SK-N-SH (cell line): ENCODE measurements at regions not wholly inside any gene's neighbourhood (a gene's known extent, or its start where the extent isn't known, plus 50 kb on each side); places are given as distances from the start of the nearest gene placed in this dataset.

Experiments used
- CTCF ChIA-PET: fragments of 300-600, 350-600 bp; formaldehyde crosslinking; extraction: SDS; loops from one replicate; lab custom pipeline; 2021; lab: Yijun Ruan, JAX
- POLR2A ChIA-PET: fragments of 350-600 bp; sonication (Branson Sonifier 250); formaldehyde crosslinking; extraction: SDS; loops from one replicate; lab custom pipeline; 2020; ENCODE audit warnings: antibody characterized with exemption, inconsistent platforms; lab: Yijun Ruan, JAX
- DNase-seq: peaks from one replicate; pipeline ENCODE4 v3.0.0; 2012
- H2AFZ ChIP-seq: fragments of 200-600 bp; sonication (generic); 2 replicates; pipeline ENCODE4 v1.8.1; 2016; ENCODE audit warnings: antibody characterized with exemption, mild to moderate bottlenecking, low read depth
- H3F3A ChIP-seq: fragments of 200-600 bp; sonication (generic); replicated peaks from 2 replicates; pipeline ENCODE3; 2016; ENCODE audit warnings: antibody characterized with exemption, mild to moderate bottlenecking; ENCODE audit not compliant: insufficient read depth
- H3K27ac ChIP-seq, 2 experiments: fragments of 200-500 bp in 1 of 2; fragments of 200-600 bp in 1 of 2; sonication (Bioruptor generic) in 1 of 2; sonication (generic), shearing (Covaris generic) in 1 of 2; 2 replicates each; pipeline versions ENCODE4 v1.5.1 to v1.6.1; 2014 to 2016; ENCODE audit warnings: low read depth in 2 of 2, inconsistent platforms in 1 of 2, low read length in 1 of 2, mild to moderate bottlenecking in 1 of 2, mixed read lengths in 1 of 2
- H3K27me3 ChIP-seq: fragments of 200-600 bp; sonication (generic), shearing (Covaris generic); 2 replicates; pipeline ENCODE4 v1.6.1; 2016; ENCODE audit warnings: mixed run types; ENCODE audit not compliant: insufficient read depth
- H3K36me3 ChIP-seq, 2 experiments: fragments of 200-500 bp in 1 of 2; fragments of 200-600 bp in 1 of 2; sonication (Bioruptor generic) in 1 of 2; sonication (generic) in 1 of 2; replicated peaks in 1 of 2; 2 replicates each; pipeline versions ENCODE3 to v1.5.1; 2014 to 2016; ENCODE audit warnings: low read length in 1 of 2, mild to moderate bottlenecking in 1 of 2; ENCODE audit not compliant: insufficient read depth in 2 of 2, control insufficient read depth in 1 of 2
- H3K4me1 ChIP-seq, 2 experiments: fragments of 200-500 bp in 1 of 2; fragments of 200-600 bp in 1 of 2; sonication (Bioruptor generic) in 1 of 2; sonication (generic), shearing (Covaris generic) in 1 of 2; 2 replicates each; pipeline versions ENCODE4 v1.5.1 to v1.6.1; 2014 to 2016; ENCODE audit warnings: low read depth in 1 of 2, low read length in 1 of 2, mixed run types in 1 of 2; ENCODE audit not compliant: insufficient read depth in 2 of 2, control insufficient read depth in 1 of 2
- H3K4me2 ChIP-seq: fragments of 200-600 bp; sonication (generic), shearing (Covaris generic); 2 replicates; pipeline ENCODE4 v1.6.1; 2017; ENCODE audit warnings: mixed run types
- H3K4me3 ChIP-seq, 2 experiments: fragments of 200-500 bp in 1 of 2; fragments of 200-600 bp in 1 of 2; sonication (Bioruptor generic) in 1 of 2; sonication (generic), shearing (Covaris generic) in 1 of 2; 2 replicates each; pipeline versions ENCODE4 v1.5.1 to v1.8.1; 2014 to 2016; ENCODE audit warnings: low read depth in 2 of 2, inconsistent platforms in 1 of 2, low read length in 1 of 2, mild to moderate bottlenecking in 1 of 2, mixed read lengths in 1 of 2, moderate library complexity in 1 of 2
- H3K79me2 ChIP-seq: fragments of 200-600 bp; sonication (generic); 2 replicates; pipeline ENCODE4 v1.8.1; 2017; ENCODE audit warnings: mild to moderate bottlenecking; ENCODE audit not compliant: insufficient read depth
- H3K9ac ChIP-seq: fragments of 200-600 bp; sonication (generic); 2 replicates; pipeline ENCODE4 v1.6.1; 2017; ENCODE audit warnings: mixed run types
- H3K9me2 ChIP-seq: fragments of 200-600 bp; sonication (generic); 2 replicates; pipeline ENCODE4 v1.6.1; 2017; ENCODE audit warnings: mixed run types
- H3K9me3 ChIP-seq: fragments of 200-600 bp; sonication (generic); 2 replicates; pipeline ENCODE4 v1.6.1; 2017; ENCODE audit warnings: mixed run types, mild to moderate bottlenecking, moderate library complexity
- H4K20me1 ChIP-seq: fragments of 200-600 bp; sonication (generic); 2 replicates; pipeline ENCODE4 v1.6.1; 2017; ENCODE audit warnings: mild to moderate bottlenecking, mixed run types; ENCODE audit not compliant: insufficient read depth
- CHD2 ChIP-seq: fragments of 150-350 bp; IDR thresholded peaks from 2 replicates; pipeline ENCODE4 v1.6.1; 2018; ENCODE audit warnings: low read length; ENCODE audit not compliant: partially characterized antibody
- CTCF ChIP-seq: fragments of 200-600 bp; sonication (generic); IDR thresholded peaks from 2 replicates; pipeline ENCODE4 v1.6.1; 2017; ENCODE audit warnings: antibody characterized with exemption, mild to moderate bottlenecking, moderate library complexity
- ELF1 ChIP-seq: IDR thresholded peaks from 2 replicates; pipeline ENCODE4 v1.4.0; 2012
- EP300 ChIP-seq, 2 experiments: IDR thresholded peaks; 2 replicates each; pipeline versions ENCODE4 v1.4.0 to v1.6.1; 2012; ENCODE audit warnings: borderline replicate concordance in 1 of 2, low read depth in 1 of 2, low read length in 1 of 2
- EZH2phosphoT487 ChIP-seq: fragments of 200-600 bp; sonication (generic); IDR thresholded peaks from 2 replicates; pipeline ENCODE4 v1.6.1; 2017; ENCODE audit warnings: low read depth, mixed run types, mild to moderate bottlenecking, antibody characterized with exemption, moderate library complexity, borderline replicate concordance
- FOSL2 ChIP-seq: IDR thresholded peaks from 2 replicates; pipeline ENCODE4 v1.4.0; 2012; ENCODE audit warnings: low read depth, mild to moderate bottlenecking, moderate library complexity, borderline replicate concordance
- FOXM1 ChIP-seq: IDR thresholded peaks from 2 replicates; pipeline ENCODE4 v1.4.0; 2012; ENCODE audit warnings: low read depth, mild to moderate bottlenecking
- GABPA ChIP-seq: IDR thresholded peaks from 2 replicates; pipeline ENCODE4 v1.4.0; 2012; ENCODE audit warnings: low read depth, mild to moderate bottlenecking
- MAX ChIP-seq: IDR thresholded peaks from 2 replicates; pipeline ENCODE4 v1.4.0; 2012; ENCODE audit warnings: low read depth
- MXI1 ChIP-seq: IDR thresholded peaks from 2 replicates; pipeline ENCODE4 v1.6.1; 2012; ENCODE audit warnings: mild to moderate bottlenecking, low read depth, low read length, improper control_type of control experiment
- POLR2AphosphoS5 ChIP-seq: IDR thresholded peaks from 2 replicates; pipeline ENCODE4 v1.6.1; 2012; ENCODE audit warnings: low read depth, low read length
- RAD21 ChIP-seq: IDR thresholded peaks from 2 replicates; pipeline ENCODE4 v1.6.1; 2012; ENCODE audit warnings: mild to moderate bottlenecking, low read length
- RCOR1 ChIP-seq: fragments of 150-350 bp; IDR thresholded peaks from 2 replicates; pipeline ENCODE4 v1.6.1; 2017; ENCODE audit warnings: antibody characterized with exemption, low read length
- REST ChIP-seq: IDR thresholded peaks from 2 replicates; pipeline ENCODE4 v1.6.1; 2012; ENCODE audit warnings: mild to moderate bottlenecking, low read depth, low read length, moderate library complexity
- RFX5 ChIP-seq: IDR thresholded peaks from 2 replicates; pipeline ENCODE4 v1.6.1; 2012; ENCODE audit warnings: mild to moderate bottlenecking, improper control_type of control experiment, low read length
- SIN3A ChIP-seq: IDR thresholded peaks from 2 replicates; pipeline ENCODE4 v1.6.1; 2012; ENCODE audit warnings: low read depth, mild to moderate bottlenecking, low read length, moderate library complexity, borderline replicate concordance
- TEAD4 ChIP-seq: IDR thresholded peaks from 2 replicates; pipeline ENCODE4 v1.4.0; 2012; ENCODE audit warnings: mild to moderate bottlenecking, borderline replicate concordance; ENCODE audit not compliant: insufficient read depth
- USF2 ChIP-seq: fragments of 150-350 bp; IDR thresholded peaks from 2 replicates; pipeline ENCODE4 v1.6.1; 2017; ENCODE audit warnings: antibody characterized with exemption, low read length, low read depth, borderline replicate concordance
- WGBS: methylation state at CpG from one replicate; pipeline ENCODE4 v1.1.6; 2017; ENCODE audit warnings: low lambda C conversion rate; 5-methylcytosine and 5-hydroxymethylcytosine counted together
- TF ChIP-seq, protein P1 (sequence below): fragments of 150-350 bp; IDR thresholded peaks from 2 replicates; pipeline ENCODE4 v1.6.1; 2016; ENCODE audit warnings: mild to moderate bottlenecking, low read depth, low read length
- TF ChIP-seq, protein P2 (sequence below): IDR thresholded peaks from 2 replicates; pipeline ENCODE4; 2012

DNA sequence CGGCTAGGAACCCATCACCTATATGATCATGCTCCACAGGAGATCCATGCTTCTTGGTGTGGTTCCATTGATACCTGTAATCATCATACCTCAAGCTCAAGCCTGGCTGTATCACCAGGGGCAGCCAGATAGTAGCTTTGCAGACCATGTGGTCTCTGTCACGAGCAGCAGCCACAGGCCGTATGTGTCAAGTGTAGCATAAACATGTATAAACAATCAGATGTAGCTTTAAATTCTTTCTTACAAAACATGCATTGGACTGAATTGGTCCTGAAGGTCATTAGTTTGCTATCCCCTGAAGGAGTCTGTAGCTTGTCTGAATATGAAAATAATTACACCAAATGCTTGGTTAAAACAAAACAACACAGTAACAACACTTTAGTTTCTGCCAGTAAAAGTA is 1223.2 kb upstream of the TMEM132C start:
- H2AFZ ChIP-seq, result no peak overlapping the region
- no peaks in the 10 kb centered on the region for H3K9me2 ChIP-seq
- H3K36me3 ChIP-seq, result no peaks in the 10 kb centered on the region
- no peak overlapping the region for H3K27ac ChIP-seq
- H3K9me3 ChIP-seq, result no peaks in the 10 kb centered on the region
- no peak for DNase-seq
- ChIA-PET CTCF (interaction anchor here (0.6 to 1.1 kb wide), 2 partner anchors 146 to 634 kb away, joined by 3 read pairs; no protein-coding TSS in a partner anchor), POLR2A (no interaction called here)
- H3K9ac ChIP-seq, result no peak overlapping the region
- WGBS, result 48% methylated on average over 3 of the region's 3 CpGs
- no peak for TF ChIP-seq USF2
- no peak for TF ChIP-seq FOXM1
- TF ChIP-seq ELF1, result no peak
- TF ChIP-seq POLR2AphosphoS5, result no peak
- no peak for TF ChIP-seq CTCF
- TF ChIP-seq GABPA, result no peak
- TF ChIP-seq, protein P1, sequence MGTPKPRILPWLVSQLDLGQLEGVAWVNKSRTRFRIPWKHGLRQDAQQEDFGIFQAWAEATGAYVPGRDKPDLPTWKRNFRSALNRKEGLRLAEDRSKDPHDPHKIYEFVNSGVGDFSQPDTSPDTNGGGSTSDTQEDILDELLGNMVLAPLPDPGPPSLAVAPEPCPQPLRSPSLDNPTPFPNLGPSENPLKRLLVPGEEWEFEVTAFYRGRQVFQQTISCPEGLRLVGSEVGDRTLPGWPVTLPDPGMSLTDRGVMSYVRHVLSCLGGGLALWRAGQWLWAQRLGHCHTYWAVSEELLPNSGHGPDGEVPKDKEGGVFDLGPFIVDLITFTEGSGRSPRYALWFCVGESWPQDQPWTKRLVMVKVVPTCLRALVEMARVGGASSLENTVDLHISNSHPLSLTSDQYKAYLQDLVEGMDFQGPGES, result no peak
- TF ChIP-seq MAX, result no peak
- TF ChIP-seq MXI1, result no peak
- no peak for TF ChIP-seq CHD2
- TF ChIP-seq FOSL2, result no peak
- TF ChIP-seq EP300 (IDR thresholded peaks at IDR 0.05; ENCODE audit: borderline replicate concordance in 1 of 2, low read depth in 1 of 2, low read length in 1 of 2), result no peak
- TF ChIP-seq REST, result no peak
- TF ChIP-seq RAD21, result no peak
- TF ChIP-seq, protein P2, sequence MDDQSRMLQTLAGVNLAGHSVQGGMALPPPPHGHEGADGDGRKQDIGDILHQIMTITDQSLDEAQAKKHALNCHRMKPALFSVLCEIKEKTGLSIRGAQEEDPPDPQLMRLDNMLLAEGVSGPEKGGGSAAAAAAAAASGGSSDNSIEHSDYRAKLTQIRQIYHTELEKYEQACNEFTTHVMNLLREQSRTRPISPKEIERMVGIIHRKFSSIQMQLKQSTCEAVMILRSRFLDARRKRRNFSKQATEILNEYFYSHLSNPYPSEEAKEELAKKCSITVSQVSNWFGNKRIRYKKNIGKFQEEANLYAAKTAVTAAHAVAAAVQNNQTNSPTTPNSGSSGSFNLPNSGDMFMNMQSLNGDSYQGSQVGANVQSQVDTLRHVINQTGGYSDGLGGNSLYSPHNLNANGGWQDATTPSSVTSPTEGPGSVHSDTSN, result no peak
- TF ChIP-seq EZH2phosphoT487, result no peak
- TF ChIP-seq RFX5, result no peak
- TF ChIP-seq SIN3A, result no peak
- TF ChIP-seq RCOR1, result no peak
- no peak for TF ChIP-seq TEAD4
- no peaks in the 10 kb centered on the region for H3K4me1 ChIP-seq
- no peaks in the 10 kb centered on the region for H3F3A ChIP-seq
- H3K4me3 ChIP-seq, result no peak overlapping the region
- H3K27me3 ChIP-seq, result no peaks in the 10 kb centered on the region
- no peaks in the 10 kb centered on the region for H3K79me2 ChIP-seq
- H3K4me2 ChIP-seq, result no peak overlapping the region
- H4K20me1 ChIP-seq, result no peaks in the 10 kb centered on the region
